ENCODE measurements at regions not wholly inside any gene's neighbourhood (a gene's known extent, or its start where the extent isn't known, plus 50 kb on each side); places are given as distances from the start of the nearest gene placed in this dataset.

DNA sequence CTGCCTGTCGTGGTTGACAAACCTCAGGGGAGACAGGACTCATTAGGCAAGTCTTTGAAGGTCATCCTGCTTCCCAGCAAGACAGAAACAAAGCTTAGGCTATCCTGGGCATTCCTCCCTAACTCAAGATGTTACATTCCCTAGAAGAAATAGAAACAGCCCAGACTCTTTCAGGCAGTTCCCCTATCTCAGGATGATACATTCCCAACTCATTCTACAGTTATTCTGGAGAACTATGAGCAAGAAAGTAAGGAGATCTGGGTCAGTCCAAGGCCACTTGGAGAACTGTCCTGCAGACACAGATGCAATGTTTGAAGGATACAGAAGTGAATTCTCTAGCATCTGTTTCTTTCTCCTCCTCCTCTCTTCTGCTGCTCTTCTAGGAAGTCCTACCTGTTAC, 220.1 kb upstream of the NCKAP5 start:
- H3K36me3 Mint-ChIP-seq (ENCODE audit: low read depth): no peaks in the 10 kb centered on the region
- no peaks in the 10 kb centered on the region for H3K4me1 Mint-ChIP-seq (ENCODE audit: low read depth)
- H3K27me3 Mint-ChIP-seq (ENCODE audit: low read depth): peaks cover 4% of the 10 kb centered on the region
- no peak overlapping the region for H3K27ac Mint-ChIP-seq
- CTCF ChIA-PET: no interaction called here
- H3K9me3 Mint-ChIP-seq: peaks cover 4% of the 10 kb centered on the region
- no peak overlapping the region for H3K4me3 Mint-ChIP-seq
- DNase-seq: no peak
- intact Hi-C loops (cut with micrococcal nuclease): no loop called here

- no peaks in the 10 kb centered on the region for H3K4me1 Mint-ChIP-seq (ENCODE audit: low read depth)
- H3K9me3 Mint-ChIP-seq: peaks cover 15% of the 10 kb centered on the region
- no peak for DNase-seq
- no peaks in the 10 kb centered on the region for H3K36me3 Mint-ChIP-seq (ENCODE audit: low read depth)
- intact Hi-C loops (cut with micrococcal nuclease): no loop called here
- peaks cover 4% of the 10 kb centered on the region for H3K27me3 Mint-ChIP-seq (ENCODE audit: low read depth)
- H3K27ac Mint-ChIP-seq: no peak overlapping the region
- CTCF ChIA-PET: no interaction called here
- no peak overlapping the region for H3K4me3 Mint-ChIP-seq
Observed at GRCh38 chr2:133789743-133790142, 221.5 kb upstream of the NCKAP5 start.

DNA sequence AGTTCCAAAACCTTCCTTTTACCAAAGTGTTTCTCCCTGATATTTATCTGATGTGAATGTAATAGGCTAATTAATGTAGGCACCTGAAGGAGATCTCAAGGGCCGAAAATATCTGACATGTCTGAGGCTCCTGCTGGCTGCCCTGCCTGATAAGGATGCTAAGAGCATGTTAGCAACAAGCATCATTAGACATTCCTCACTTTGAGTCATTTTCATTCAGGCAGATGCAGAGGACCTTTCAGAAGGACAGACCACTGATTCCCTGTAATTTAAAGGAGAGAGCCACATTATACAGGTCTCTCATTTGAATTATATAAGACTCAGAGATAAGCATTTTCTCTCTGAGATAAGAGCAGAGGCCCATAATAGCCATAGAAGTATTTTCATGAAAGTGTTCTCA, 222.4 kb upstream of the NCKAP5 start:
- no peak overlapping the region for H3K27ac Mint-ChIP-seq
- CTCF ChIA-PET: interaction anchor here (1.0 kb wide), 1 partner anchor 54 kb away, joined by 4 read pairs; no protein-coding TSS in a partner anchor

GRCh38 chr2:133791191-133791590, 222.9 kb upstream of the NCKAP5 start:
- no peak overlapping the region for H3K27ac Mint-ChIP-seq
- no peak overlapping the region for H3K4me3 Mint-ChIP-seq
- no peaks in the 10 kb centered on the region for H3K36me3 Mint-ChIP-seq (ENCODE audit: low read depth)
- intact Hi-C loops (cut with micrococcal nuclease): no loop called here
- peaks cover 19% of the 10 kb centered on the region for H3K9me3 Mint-ChIP-seq
- CTCF ChIA-PET: interaction anchor here (1.0 kb wide), 1 partner anchor 53 kb away, joined by 4 read pairs; no protein-coding TSS in a partner anchor
- H3K27me3 Mint-ChIP-seq (ENCODE audit: low read depth): peaks cover 2% of the 10 kb centered on the region
- H3K4me1 Mint-ChIP-seq (ENCODE audit: low read depth): no peaks in the 10 kb centered on the region
- DNase-seq: no peak

More for the DNA sequence above, 222.4 kb upstream of the NCKAP5 start:
- Mint-ChIP-seq H3K4me1 (ENCODE audit: low read depth) (no peaks in the 10 kb centered on the region), H3K9me3 (peaks cover 17% of the 10 kb centered on the region), H3K36me3 (ENCODE audit: low read depth) (no peaks in the 10 kb centered on the region), H3K27me3 (ENCODE audit: low read depth) (peaks cover 3% of the 10 kb centered on the region), H3K4me3 (no peak overlapping the region)
- intact Hi-C loops (cut with micrococcal nuclease): no loop called here
- no peak for DNase-seq

- Mint-ChIP-seq H3K4me1 (ENCODE audit: low read depth) (no peaks in the 10 kb centered on the region), H3K4me3 (no peak overlapping the region), H3K9me3 (peaks cover 21% of the 10 kb centered on the region), H3K36me3 (ENCODE audit: low read depth) (no peaks in the 10 kb centered on the region), H3K27me3 (ENCODE audit: low read depth) (peaks cover 2% of the 10 kb centered on the region), H3K27ac (no peak overlapping the region)
- intact Hi-C loops (cut with micrococcal nuclease): no loop called here
- CTCF ChIA-PET: no interaction called here
- no peak for DNase-seq
Observed at GRCh38 chr2:133792223-133792622, 224.0 kb upstream of the NCKAP5 start.

GRCh38 chr2:133794114-133794513, 225.9 kb upstream of the NCKAP5 start:
- DNase-seq: no peak
- peaks cover 21% of the 10 kb centered on the region for H3K9me3 Mint-ChIP-seq
- H3K4me1 Mint-ChIP-seq (ENCODE audit: low read depth): no peaks in the 10 kb centered on the region
- no peak overlapping the region for H3K4me3 Mint-ChIP-seq
- CTCF ChIA-PET: no interaction called here
- peaks cover 2% of the 10 kb centered on the region for H3K27me3 Mint-ChIP-seq (ENCODE audit: low read depth)
- H3K27ac Mint-ChIP-seq: no peak overlapping the region
- H3K36me3 Mint-ChIP-seq (ENCODE audit: low read depth): no peaks in the 10 kb centered on the region
- intact Hi-C loops (cut with micrococcal nuclease): no loop called here

GRCh38 chr2:133801946-133802345, 233.7 kb upstream of the NCKAP5 start:
- CTCF ChIA-PET: no interaction called here
- DNase-seq: no peak
- Mint-ChIP-seq H3K4me3 (no peak overlapping the region), H3K4me1 (ENCODE audit: low read depth) (no peaks in the 10 kb centered on the region), H3K36me3 (ENCODE audit: low read depth) (no peaks in the 10 kb centered on the region), H3K27ac (no peak overlapping the region), H3K27me3 (ENCODE audit: low read depth) (peaks cover 24% of the 10 kb centered on the region), H3K9me3 (no peaks in the 10 kb centered on the region)
- intact Hi-C loops (cut with micrococcal nuclease): no loop called here

GRCh38 chr2:133802409-133803039, 234.3 kb upstream of the NCKAP5 start:
- Mint-ChIP-seq H3K4me1 (ENCODE audit: low read depth) (no peaks in the 10 kb centered on the region), H3K4me3 (no peak overlapping the region), H3K27ac (no peak overlapping the region), H3K36me3 (ENCODE audit: low read depth) (no peaks in the 10 kb centered on the region), H3K9me3 (no peaks in the 10 kb centered on the region), H3K27me3 (ENCODE audit: low read depth) (peaks cover 25% of the 10 kb centered on the region)
- intact Hi-C loops (cut with micrococcal nuclease): no loop called here
- DNase-seq: no peak
- CTCF ChIA-PET: no interaction called here

DNA sequence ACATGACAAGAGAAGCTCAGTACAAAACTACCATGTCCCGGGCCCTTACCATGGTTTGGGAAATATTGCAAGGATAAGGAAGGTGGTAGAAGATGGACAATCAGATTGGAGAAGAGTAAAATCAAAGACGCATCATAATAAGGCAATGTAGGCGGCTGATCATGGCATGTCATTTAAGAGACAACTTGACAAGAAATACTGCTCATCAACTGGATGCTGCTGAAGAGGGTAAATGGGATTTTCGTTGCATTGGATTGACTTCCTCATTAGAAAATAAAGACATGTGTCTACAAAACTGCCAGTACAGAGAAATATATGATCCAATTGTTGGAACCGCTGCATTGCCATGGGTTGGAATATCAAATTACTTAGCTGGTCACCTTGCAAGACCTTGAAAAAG, 238.3 kb upstream of the NCKAP5 start:
- intact Hi-C loops (cut with micrococcal nuclease): no loop called here
- H3K27me3 Mint-ChIP-seq (ENCODE audit: low read depth): peaks cover 22% of the 10 kb centered on the region
- DNase-seq: no peak
- no peaks in the 10 kb centered on the region for H3K4me1 Mint-ChIP-seq (ENCODE audit: low read depth)
- H3K9me3 Mint-ChIP-seq: peaks cover 19% of the 10 kb centered on the region
- CTCF ChIA-PET: no interaction called here
- peaks cover 2% of the 10 kb centered on the region for H3K36me3 Mint-ChIP-seq (ENCODE audit: low read depth)
- H3K4me3 Mint-ChIP-seq: no peak overlapping the region
- no peak overlapping the region for H3K27ac Mint-ChIP-seq

- H3K4me3 Mint-ChIP-seq: no peak overlapping the region
- peaks cover 2% of the 10 kb centered on the region for H3K36me3 Mint-ChIP-seq (ENCODE audit: low read depth)
- no peaks in the 10 kb centered on the region for H3K4me1 Mint-ChIP-seq (ENCODE audit: low read depth)
- DNase-seq: no peak
- peaks cover 17% of the 10 kb centered on the region for H3K27me3 Mint-ChIP-seq (ENCODE audit: low read depth)
- H3K27ac Mint-ChIP-seq: no peak overlapping the region
- intact Hi-C loops (cut with micrococcal nuclease): no loop called here
- CTCF ChIA-PET: no interaction called here
- peaks cover 23% of the 10 kb centered on the region for H3K9me3 Mint-ChIP-seq
Observed at GRCh38 chr2:133809485-133809884, 241.2 kb upstream of the NCKAP5 start.

GRCh38 chr2:133810559-133810958, 242.3 kb upstream of the NCKAP5 start:
- intact Hi-C loops (cut with micrococcal nuclease): no loop called here
- H3K36me3 Mint-ChIP-seq (ENCODE audit: low read depth): peaks cover 2% of the 10 kb centered on the region
- CTCF ChIA-PET: no interaction called here
- DNase-seq: no peak
- no peaks in the 10 kb centered on the region for H3K4me1 Mint-ChIP-seq (ENCODE audit: low read depth)
- H3K27ac Mint-ChIP-seq: no peak overlapping the region
- H3K9me3 Mint-ChIP-seq: peaks cover 23% of the 10 kb centered on the region
- H3K4me3 Mint-ChIP-seq: no peak overlapping the region
- peaks cover 10% of the 10 kb centered on the region for H3K27me3 Mint-ChIP-seq (ENCODE audit: low read depth)

DNA sequence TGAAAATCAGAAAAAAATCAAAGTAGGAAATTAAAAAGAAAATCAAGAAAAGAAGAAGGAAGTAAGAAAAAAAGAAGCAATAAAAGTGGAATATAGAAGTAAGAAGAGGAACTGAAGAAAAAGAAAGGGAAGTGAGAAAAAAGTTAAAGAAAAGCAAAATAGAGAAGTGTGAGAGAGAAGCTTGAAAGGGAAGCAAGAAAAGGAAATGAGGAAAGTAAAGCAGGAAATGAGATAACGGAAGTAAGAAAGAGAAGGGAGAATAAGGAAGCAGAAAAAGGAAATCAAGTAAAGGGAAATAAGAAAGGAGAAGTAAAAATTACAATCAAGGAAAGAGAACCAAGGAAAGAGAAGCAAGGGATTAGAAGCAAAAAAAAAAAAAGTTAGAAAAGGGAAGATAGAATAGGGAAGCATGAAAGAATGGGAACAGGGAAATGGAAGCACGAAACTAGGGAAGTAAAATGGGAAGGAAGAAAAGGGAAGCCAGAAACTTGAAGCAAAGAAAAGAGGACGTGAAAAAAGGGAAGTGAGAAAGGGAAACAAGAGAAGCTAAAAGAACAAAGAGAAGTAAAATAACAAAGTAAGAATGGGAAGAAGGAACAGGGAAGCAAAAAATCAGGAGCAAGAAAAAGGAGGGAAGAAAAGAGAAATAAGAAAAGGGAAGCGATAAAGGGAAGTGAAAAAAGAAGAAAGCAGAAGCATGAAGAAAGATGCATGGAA, 243.3 kb upstream of the NCKAP5 start:
- Mint-ChIP-seq H3K4me3 (no peak overlapping the region), H3K9me3 (peaks cover 23% of the 10 kb centered on the region), H3K36me3 (ENCODE audit: low read depth) (peaks cover 2% of the 10 kb centered on the region), H3K4me1 (ENCODE audit: low read depth) (no peaks in the 10 kb centered on the region), H3K27me3 (ENCODE audit: low read depth) (peaks cover 9% of the 10 kb centered on the region), H3K27ac (no peak overlapping the region)
- intact Hi-C loops (cut with micrococcal nuclease): no loop called here
- DNase-seq: no peak
- CTCF ChIA-PET: no interaction called here

All from activated naive CD4-positive, alpha-beta T cell treated with anti-CD3 and anti-CD28 coated beads for 36 hours (primary cell).